ENCODE measurements at regions not wholly inside any gene's neighbourhood (a gene's known extent, or its start where the extent isn't known, plus 50 kb on each side); places are given as distances from the start of the nearest gene placed in this dataset.

DNA sequence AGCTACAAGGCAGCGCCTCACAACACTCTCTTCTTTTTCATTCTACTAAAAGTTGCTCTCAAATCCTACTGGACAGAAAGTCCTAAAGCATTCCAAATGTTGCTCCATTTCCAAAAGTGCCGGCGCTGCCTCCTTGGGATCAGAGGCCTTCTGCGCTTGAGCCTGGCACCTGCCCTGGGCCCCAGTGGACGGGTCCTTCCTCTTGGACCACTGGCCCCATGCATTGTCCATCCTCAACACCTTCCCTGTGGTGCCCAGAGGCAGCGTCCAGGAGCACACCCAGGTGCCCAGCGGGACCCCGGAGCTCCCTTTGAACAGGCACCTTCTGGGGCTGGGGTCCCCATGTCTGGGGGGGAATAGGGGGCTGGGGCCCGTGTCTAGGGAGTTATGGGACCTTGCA, 205.2 kb downstream of the ERMARD start:
- DNase-seq, result no peak
- H3K9me3 Mint-ChIP-seq, result no peaks in the 10 kb centered on the region

DNA sequence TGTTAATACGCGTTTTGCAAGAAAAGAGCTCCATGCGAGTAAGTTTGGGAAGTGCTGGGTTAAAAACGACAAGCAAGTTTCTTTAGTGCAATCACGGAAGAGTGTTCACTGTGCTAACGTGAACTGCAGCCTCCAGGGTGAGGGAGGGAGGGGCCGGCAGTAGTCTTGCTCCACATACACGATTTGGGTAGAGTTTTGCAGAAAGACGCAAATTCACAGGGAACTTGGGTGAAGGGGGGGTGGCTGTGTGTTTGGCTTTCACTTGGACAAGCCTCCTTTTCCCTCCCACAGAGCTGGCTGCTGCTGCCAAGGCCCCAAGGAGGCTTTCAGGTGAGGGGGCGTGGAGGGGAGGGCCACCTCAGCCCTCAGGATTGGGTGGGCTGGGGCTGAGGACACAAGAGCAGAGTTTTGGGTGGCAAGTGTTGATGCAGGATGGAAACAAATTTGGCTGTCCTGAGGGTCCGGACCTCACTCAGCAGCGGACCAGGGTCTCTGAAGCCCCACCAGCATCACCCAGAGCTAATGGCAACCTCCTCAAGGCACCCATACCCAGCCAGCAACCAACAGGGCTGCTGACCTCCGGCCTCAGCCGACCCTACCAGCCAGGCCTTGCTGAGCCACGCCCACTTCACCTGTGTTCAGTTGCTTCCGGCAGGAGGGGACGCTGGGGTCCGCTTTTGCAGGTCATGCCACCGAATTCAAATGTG, 204.5 kb downstream of the ERMARD start:
- DNase-seq, result no peak
- no peak overlapping the region for H3K27ac Mint-ChIP-seq
- H3K4me3 Mint-ChIP-seq, result no peak overlapping the region
- no peaks in the 10 kb centered on the region for H3K36me3 Mint-ChIP-seq
- peaks cover 3 to 10% (median 5%) of the 10 kb centered on the region in 3 donors for H3K27me3 Mint-ChIP-seq (ENCODE audit: low read depth in 3 of 3)
- no peaks in the 10 kb centered on the region for H3K9me3 Mint-ChIP-seq
- H3K4me1 Mint-ChIP-seq, result peaks cover 6 to 16% of the 10 kb centered on the region in 2 donors

More for the DNA sequence above, 205.2 kb downstream of the ERMARD start:
- Mint-ChIP-seq H3K27me3 (ENCODE audit: low read depth in 3 of 3) (peaks cover 3 to 14% (median 5%) of the 10 kb centered on the region in 3 donors), H3K4me1 (peaks cover 10 to 20% of the 10 kb centered on the region in 2 donors), H3K27ac (no peak overlapping the region), H3K4me3 (no peak overlapping the region), H3K36me3 (no peaks in the 10 kb centered on the region)

DNA sequence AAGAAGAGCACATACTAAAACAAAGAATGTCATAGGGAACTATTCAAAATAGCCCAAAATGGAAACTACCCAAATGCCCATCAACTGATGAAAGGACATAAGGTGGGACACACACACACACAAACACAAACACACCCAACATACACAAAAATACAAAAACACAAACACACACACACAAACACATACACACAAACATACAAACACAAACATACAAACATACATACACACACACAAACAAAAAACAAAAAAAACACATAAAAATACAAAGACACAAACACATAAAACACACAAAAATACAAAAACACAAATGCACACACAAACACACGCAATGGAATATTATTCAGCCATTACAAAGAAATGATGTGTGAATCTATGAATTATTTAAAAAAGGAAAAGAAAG, 203.6 kb downstream of the ERMARD start:
- DNase-seq, result no peak
- H3K4me1 Mint-ChIP-seq, result peaks cover 6 to 16% of the 10 kb centered on the region in 2 donors
- H3K27ac Mint-ChIP-seq, result no peak overlapping the region
- no peaks in the 10 kb centered on the region for H3K36me3 Mint-ChIP-seq
- peaks cover 3 to 10% (median 5%) of the 10 kb centered on the region in 3 donors for H3K27me3 Mint-ChIP-seq (ENCODE audit: low read depth in 3 of 3)
- H3K4me3 Mint-ChIP-seq, result no peak overlapping the region
- no peaks in the 10 kb centered on the region for H3K9me3 Mint-ChIP-seq

DNA sequence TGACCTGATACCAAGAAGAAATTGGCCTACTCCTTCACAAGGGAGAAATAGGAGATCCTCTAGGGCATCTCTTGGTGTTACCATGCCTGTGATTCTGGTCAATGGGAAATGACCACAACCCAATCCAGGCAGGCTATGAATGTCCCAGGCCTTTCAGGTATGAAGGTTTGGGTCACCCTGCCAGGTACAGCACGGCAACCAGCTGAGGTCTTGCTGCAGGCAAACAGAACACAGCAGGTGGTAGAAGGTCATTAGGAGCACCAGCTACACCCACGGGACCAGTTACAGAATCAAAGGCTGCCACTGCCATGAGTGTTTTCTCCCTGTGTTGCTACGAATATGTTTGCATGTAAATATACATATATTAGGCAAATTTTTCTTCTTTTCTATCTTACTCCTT, 202.3 kb downstream of the ERMARD start:
- Mint-ChIP-seq H3K4me1 (peaks cover 0 to 9% of the 10 kb centered on the region in 2 donors), H3K27me3 (ENCODE audit: low read depth in 3 of 3) (peaks cover 3% of the 10 kb centered on the region in 3 donors), H3K4me3 (no peak overlapping the region), H3K36me3 (no peaks in the 10 kb centered on the region), H3K9me3 (no peaks in the 10 kb centered on the region), H3K27ac (no peak overlapping the region)
- DNase-seq, result no peak

DNA sequence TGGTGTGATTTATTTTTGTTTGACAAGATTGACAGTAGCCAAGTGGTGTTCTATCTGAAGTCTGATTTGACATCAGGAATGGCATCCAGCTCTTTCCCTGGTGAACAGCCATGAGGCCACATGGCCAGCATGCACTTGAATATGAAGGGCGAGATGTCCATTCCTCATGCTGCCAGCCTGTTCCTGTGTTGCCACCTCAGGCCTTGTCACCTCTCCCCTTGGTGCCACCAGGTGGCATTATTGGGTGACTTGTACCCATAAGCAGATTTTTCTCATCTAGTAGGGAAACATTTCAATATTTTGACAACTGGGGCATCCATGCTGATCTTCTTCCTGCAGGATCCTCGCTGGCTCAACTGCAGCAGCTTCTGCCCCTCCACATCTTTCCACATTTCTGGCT, 199.1 kb downstream of the ERMARD start:
- DNase-seq, result peak; percentile 35 to 48 (median 47)
- H3K4me1 Mint-ChIP-seq, result no peaks in the 10 kb centered on the region
- no peaks in the 10 kb centered on the region for H3K36me3 Mint-ChIP-seq
- no peak overlapping the region for H3K27ac Mint-ChIP-seq
- H3K9me3 Mint-ChIP-seq, result no peaks in the 10 kb centered on the region
- H3K27me3 Mint-ChIP-seq (ENCODE audit: low read depth in 3 of 3), result peaks cover 0 to 5% (median 0%) of the 10 kb centered on the region in 3 donors
- no peak overlapping the region for H3K4me3 Mint-ChIP-seq

DNA sequence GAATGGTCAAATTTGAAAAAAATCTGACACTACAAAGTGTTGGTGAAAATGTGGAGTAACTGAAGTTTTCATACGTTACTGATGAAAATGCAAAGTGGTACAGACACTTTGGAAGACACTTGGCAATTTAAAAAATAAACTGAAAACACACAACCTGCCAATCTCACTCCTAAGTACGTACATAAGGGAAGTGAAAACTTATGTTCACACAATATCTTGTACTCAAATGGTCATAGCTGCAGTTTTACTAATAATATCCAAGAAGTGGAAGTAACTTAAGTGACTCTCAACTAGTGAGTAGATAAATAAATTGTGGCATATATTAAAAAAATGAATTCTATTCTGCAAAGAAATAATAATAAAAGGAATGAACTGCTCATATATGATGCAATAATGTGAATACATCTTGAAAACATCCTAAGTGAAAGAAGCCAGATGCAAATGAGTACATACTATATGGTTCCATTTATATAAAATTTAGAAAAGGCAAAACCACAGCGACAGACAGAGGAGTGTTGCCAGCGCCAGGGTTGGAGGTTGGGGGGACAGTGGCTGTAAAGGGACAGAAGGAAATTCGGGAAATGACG, 198.2 kb downstream of the ERMARD start:
- H3K4me1 Mint-ChIP-seq, result no peaks in the 10 kb centered on the region
- H3K27ac Mint-ChIP-seq, result no peak overlapping the region
- H3K27me3 Mint-ChIP-seq (ENCODE audit: low read depth in 3 of 3), result peaks cover 0 to 3% (median 3%) of the 10 kb centered on the region in 3 donors
- DNase-seq, result no peak
- H3K9me3 Mint-ChIP-seq, result no peaks in the 10 kb centered on the region
- no peaks in the 10 kb centered on the region for H3K36me3 Mint-ChIP-seq
- H3K4me3 Mint-ChIP-seq, result no peak overlapping the region

DNA sequence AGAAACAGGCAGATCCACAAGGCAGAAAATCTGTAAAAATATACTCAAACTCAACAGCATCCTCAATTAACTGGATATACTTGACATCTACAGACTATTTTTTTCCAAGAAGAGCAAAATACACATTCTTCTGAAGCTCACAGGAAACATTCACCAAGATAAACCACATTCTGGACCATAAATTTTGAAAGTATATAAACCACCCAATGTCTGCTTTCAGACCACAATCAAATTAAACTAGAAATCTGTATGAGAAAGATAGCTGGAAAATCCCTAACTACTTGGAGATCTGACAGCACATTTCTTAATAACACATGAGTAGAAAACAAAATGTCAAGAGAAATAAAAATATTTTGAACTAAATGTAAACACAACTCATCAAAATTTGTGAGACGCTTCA, 195.5 kb downstream of the ERMARD start:
- no peak overlapping the region for H3K27ac Mint-ChIP-seq

DNA sequence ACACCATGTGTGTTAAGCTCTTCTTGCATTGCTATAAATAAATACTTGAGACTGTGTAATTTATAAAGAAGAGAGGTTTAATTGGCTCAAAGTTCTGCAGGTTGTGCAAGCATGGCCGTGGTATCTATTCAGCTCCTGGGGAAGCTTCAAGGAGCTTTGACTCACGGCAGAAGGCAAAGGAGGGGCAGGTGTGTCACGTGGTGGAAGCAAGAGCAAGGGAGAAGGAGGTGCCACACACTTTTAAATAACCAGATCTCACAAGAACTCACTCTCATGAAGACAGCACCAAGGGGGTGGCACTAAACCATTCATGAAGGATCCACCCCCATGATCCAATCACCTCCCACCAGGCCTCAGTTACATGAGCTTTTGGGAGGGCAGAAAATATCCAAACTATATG, 193.7 kb downstream of the ERMARD start:
- H3K36me3 Mint-ChIP-seq, result no peaks in the 10 kb centered on the region
- no peak overlapping the region for H3K27ac Mint-ChIP-seq
- H3K9me3 Mint-ChIP-seq, result peaks cover 3 to 13% (median 6%) of the 10 kb centered on the region in 6 donors
- no peak for DNase-seq
- no peaks in the 10 kb centered on the region for H3K4me1 Mint-ChIP-seq
- no peak overlapping the region for H3K4me3 Mint-ChIP-seq
- H3K27me3 Mint-ChIP-seq (ENCODE audit: low read depth in 3 of 3), result peaks cover 4 to 9% (median 5%) of the 10 kb centered on the region in 3 donors

More for the DNA sequence above, 195.5 kb downstream of the ERMARD start:
- H3K4me1 Mint-ChIP-seq, result no peaks in the 10 kb centered on the region
- H3K36me3 Mint-ChIP-seq, result no peaks in the 10 kb centered on the region
- peaks cover 4 to 9% (median 5%) of the 10 kb centered on the region in 3 donors for H3K27me3 Mint-ChIP-seq (ENCODE audit: low read depth in 3 of 3)
- H3K9me3 Mint-ChIP-seq, result peaks cover 3 to 13% (median 6%) of the 10 kb centered on the region in 6 donors
- no peak for DNase-seq
- H3K4me3 Mint-ChIP-seq, result no peak overlapping the region

DNA sequence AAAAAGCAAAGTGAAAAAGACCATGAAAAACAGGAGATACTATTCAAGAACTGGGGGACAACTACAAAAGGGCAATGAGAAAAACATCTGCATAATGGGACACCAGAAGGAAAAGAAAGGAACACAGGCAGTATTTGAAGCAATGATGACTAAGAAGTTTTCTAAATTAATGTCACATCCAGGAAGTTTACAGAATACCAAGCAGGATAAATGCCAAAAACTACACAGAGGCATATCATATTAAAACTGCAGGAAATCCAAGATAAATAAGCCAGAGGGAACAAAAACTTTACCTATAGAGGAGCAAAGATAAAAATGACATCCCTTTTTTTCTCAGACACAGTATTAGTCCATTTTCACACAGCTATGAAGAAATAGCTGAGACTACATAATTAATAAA, 193.0 kb downstream of the ERMARD start:
- Mint-ChIP-seq H3K27ac (no peak overlapping the region), H3K36me3 (no peaks in the 10 kb centered on the region), H3K4me1 (no peaks in the 10 kb centered on the region), H3K4me3 (no peak overlapping the region), H3K27me3 (ENCODE audit: low read depth in 3 of 3) (peaks cover 5 to 11% (median 7%) of the 10 kb centered on the region in 3 donors), H3K9me3 (peaks cover 3 to 13% (median 6%) of the 10 kb centered on the region in 6 donors)
- DNase-seq, result no peak

DNA sequence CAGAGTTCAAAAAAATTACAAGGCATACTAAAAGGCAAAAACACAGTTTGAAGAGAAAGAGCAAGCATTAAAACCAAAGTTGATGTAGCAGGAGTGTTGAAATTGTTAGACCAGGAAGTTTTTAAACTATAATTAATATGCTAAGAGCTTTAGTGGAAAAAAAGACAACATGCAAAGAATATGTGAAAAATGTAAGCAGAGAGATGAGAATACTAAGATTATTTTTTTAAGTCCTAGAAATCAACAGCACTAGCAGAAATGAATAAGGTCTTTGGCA, 192.6 kb downstream of the ERMARD start:
- Mint-ChIP-seq H3K36me3 (no peaks in the 10 kb centered on the region), H3K9me3 (peaks cover 3 to 13% (median 6%) of the 10 kb centered on the region in 6 donors), H3K27ac (no peak overlapping the region), H3K4me3 (no peak overlapping the region), H3K27me3 (ENCODE audit: low read depth in 3 of 3) (peaks cover 5 to 14% (median 8%) of the 10 kb centered on the region in 3 donors), H3K4me1 (no peaks in the 10 kb centered on the region)
- DNase-seq, result no peak

DNA sequence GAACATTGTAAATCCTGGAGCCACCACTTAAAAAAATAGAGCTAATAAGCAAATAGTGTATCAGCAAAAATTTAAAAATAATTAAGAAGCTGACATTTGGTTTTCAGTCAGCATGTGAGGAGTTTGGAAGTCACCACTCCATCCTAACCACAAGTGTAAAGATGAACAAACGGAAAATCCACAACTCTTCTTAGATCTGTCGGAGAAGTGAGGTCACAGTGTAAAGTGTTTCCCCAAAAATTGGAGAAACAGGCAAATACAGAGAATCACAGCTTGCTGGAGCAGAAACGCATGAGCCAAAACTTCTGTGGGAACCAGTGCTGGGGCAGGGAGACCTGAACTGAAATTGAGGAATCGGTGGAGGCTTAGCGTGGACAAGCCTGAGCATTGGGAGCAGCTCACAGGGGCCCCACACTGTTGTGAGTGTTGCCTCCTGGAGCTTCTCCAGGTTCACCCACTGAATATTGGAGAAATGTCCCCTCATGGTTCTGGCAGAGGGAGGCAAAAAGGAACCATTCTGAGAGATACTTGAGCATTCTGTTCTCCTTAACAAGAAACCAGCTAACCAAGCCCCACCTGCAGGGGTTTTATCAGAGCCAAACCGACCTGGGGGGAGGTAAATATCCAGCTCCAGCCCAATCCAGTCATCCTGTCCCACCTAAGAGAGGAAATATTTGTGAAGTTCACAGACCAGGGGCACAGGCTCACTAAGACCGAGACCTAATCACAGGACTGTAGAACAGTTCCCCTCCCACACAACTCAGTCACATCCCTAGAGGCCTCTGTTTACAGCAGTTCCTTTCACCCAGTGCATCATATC, 192.0 kb downstream of the ERMARD start:
- Mint-ChIP-seq H3K27ac (no peak overlapping the region), H3K36me3 (no peaks in the 10 kb centered on the region), H3K27me3 (ENCODE audit: low read depth in 3 of 3) (peaks cover 5 to 14% (median 8%) of the 10 kb centered on the region in 3 donors), H3K4me3 (no peak overlapping the region), H3K9me3 (peaks cover 3 to 13% (median 6%) of the 10 kb centered on the region in 6 donors), H3K4me1 (no peaks in the 10 kb centered on the region)
- no peak for DNase-seq

DNA sequence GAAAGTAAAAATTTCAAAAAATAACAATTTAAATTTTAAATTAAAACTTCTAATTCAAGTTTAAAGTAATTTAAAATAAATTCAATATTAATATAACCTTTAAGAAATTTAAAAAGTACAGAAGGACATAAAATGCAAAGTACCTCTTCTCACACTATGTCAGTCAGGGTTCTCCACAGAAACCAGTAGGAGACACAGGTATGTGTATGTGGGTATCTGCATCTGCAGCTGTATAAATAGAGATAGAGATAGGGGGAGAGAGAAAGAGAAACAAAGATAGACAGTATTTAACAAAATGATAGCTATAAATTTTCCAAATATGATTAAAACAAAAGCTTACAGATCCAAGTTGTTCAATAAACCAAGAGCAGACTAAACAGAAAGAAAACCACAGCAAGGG, 190.8 kb downstream of the ERMARD start:
- Mint-ChIP-seq H3K27ac (no peak overlapping the region), H3K27me3 (ENCODE audit: low read depth in 3 of 3) (peaks cover 7 to 14% (median 8%) of the 10 kb centered on the region in 3 donors), H3K36me3 (no peaks in the 10 kb centered on the region), H3K9me3 (peaks cover 3 to 13% (median 6%) of the 10 kb centered on the region in 6 donors), H3K4me3 (no peak overlapping the region), H3K4me1 (no peaks in the 10 kb centered on the region)
- no peak for DNase-seq

DNA sequence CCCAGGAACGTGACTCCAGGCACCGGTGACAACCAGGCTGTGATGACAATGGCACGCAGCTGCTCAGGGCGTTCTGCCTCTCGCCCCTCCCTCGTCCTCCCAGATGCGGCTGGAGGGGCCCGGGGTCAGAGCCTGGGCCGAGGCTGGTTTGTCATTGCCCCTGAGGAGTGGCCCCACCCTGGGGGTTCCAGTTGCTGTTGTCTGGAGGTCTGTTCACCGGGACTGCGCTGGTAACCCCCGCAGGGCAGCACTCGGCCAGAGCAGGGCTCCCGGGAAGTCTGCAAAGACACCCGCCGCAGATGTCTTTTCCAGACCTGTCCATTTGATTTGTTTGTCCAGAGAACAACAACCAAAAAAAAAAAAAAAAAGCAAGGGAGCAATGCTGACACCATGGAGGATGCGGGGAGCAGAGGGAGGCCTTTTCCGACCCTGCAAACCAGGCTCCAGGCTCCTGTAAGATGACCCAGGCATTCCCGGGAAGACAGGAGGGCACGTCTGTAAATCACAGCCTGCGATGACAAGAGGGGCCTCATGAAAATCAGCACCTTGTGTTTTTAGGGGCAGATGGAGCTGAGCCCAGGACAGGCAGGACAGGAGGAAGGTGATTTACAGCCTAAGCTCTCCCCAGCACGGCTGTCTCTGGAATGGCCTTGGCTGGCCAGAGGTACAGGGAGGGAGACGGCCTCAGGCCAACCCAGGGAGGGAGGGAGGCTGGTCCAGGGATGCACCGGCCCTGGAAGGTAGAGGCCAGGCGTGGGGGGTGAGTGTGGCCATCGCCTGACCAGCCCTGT, 189.3 kb downstream of the ERMARD start:
- H3K36me3 Mint-ChIP-seq, result no peaks in the 10 kb centered on the region
- H3K27me3 Mint-ChIP-seq (ENCODE audit: low read depth in 3 of 3), result peaks cover 4 to 14% (median 8%) of the 10 kb centered on the region in 3 donors
- H3K27ac Mint-ChIP-seq, result no peak overlapping the region
- H3K4me1 Mint-ChIP-seq, result no peaks in the 10 kb centered on the region
- H3K4me3 Mint-ChIP-seq, result no peak overlapping the region
- peaks cover 3 to 13% (median 6%) of the 10 kb centered on the region in 6 donors for H3K9me3 Mint-ChIP-seq
- no peak for DNase-seq

All from immature natural killer cell (primary cell).